Natural killer cell (primary cell): ENCODE measurements at regions not wholly inside any gene's neighbourhood (a gene's known extent, or its start where the extent isn't known, plus 50 kb on each side); places are given as distances from the start of the nearest gene placed in this dataset.

Source experiments
- ATAC-seq, 3 donors: fragments of 150-1000 bp in 2 of 3; fragments of 200-7000 bp in 1 of 3; cut with Tn5 transposase; 1 replicate in 1 of 3; 2 replicates in 2 of 3; pipeline ENCODE4 v1.10.0; 2021; ENCODE audit warnings: mild to moderate bottlenecking in 2 of 3, moderate library complexity in 2 of 3
- DNase-seq, 2 donors: peaks; one replicate each; pipeline versions ENCODE4 v3.0.0 to v3.0.0-alpha.2; 2013 to 2021; ENCODE audit warnings: mixed read lengths in 1 of 2
- H3K27ac ChIP-seq: one replicate; pipeline ENCODE4 v1.5.1; 2013; ENCODE audit warnings: mild to moderate bottlenecking, low read length
- H3K27me3 ChIP-seq: one replicate; pipeline ENCODE4 v1.6.1; 2013; ENCODE audit warnings: low read length; ENCODE audit not compliant: control insufficient read depth, insufficient read depth
- H3K36me3 ChIP-seq: one replicate; pipeline ENCODE4 v1.6.1; 2013; ENCODE audit warnings: low read length; ENCODE audit not compliant: control insufficient read depth, insufficient read depth
- H3K4me1 ChIP-seq: one replicate; pipeline ENCODE4 v1.6.1; 2013; ENCODE audit warnings: low read length; ENCODE audit not compliant: control insufficient read depth, insufficient read depth
- H3K4me3 ChIP-seq: one replicate; pipeline ENCODE4 v1.5.1; 2013; ENCODE audit warnings: low read length
- H3K9me3 ChIP-seq: one replicate; pipeline ENCODE4 v1.6.1; 2013; ENCODE audit warnings: low read length; ENCODE audit not compliant: control insufficient read depth, insufficient read depth
- H3K27ac Mint-ChIP-seq, 2 donors: one replicate each; pipeline ENCODE4 v1.8.0; 2022; ENCODE audit warnings: mild to moderate bottlenecking in 2 of 2, mixed read lengths in 2 of 2, moderate library complexity in 1 of 2
- H3K27me3 Mint-ChIP-seq, 2 donors: one replicate each; pipeline ENCODE4 v1.8.0; 2022; ENCODE audit warnings: low read depth in 2 of 2, mixed read lengths in 2 of 2
- H3K36me3 Mint-ChIP-seq: one replicate; pipeline ENCODE4 v1.8.0; 2022; ENCODE audit warnings: mixed read lengths
- H3K4me1 Mint-ChIP-seq, 2 donors: one replicate each; pipeline ENCODE4 v1.8.0; 2022; ENCODE audit warnings: mixed read lengths in 2 of 2
- H3K4me3 Mint-ChIP-seq: one replicate; pipeline ENCODE4 v1.8.0; 2022; ENCODE audit warnings: mild to moderate bottlenecking, moderate library complexity, mixed read lengths
- H3K9me3 Mint-ChIP-seq, 2 donors: one replicate each; pipeline ENCODE4 v1.8.0; 2022; ENCODE audit warnings: mixed read lengths in 2 of 2
- CTCF ChIP-seq: fragments of 200-600 bp; IDR thresholded peaks from one replicate; pipeline ENCODE4 v1.8.0; 2022; ENCODE audit warnings: antibody characterized with exemption
- WGBS: methylation state at CpG from one replicate; pipeline ENCODE4 v1.1.7; 2013; ENCODE audit warnings: missing lambda C conversion rate; ENCODE audit not compliant: insufficient coverage; 5-methylcytosine and 5-hydroxymethylcytosine counted together
- intact Hi-C: fragments of 100-400 bp; cut with micrococcal nuclease; formaldehyde crosslinking; loops from one replicate; pipeline ENCODE4 v1.14.2; 2022

- Histone ChIP-seq H3K27me3 (no peaks in the 10 kb centered on the region), H3K36me3 (no peaks in the 10 kb centered on the region), H3K4me3 (no peak overlapping the region), H3K9me3 (no peaks in the 10 kb centered on the region), H3K27ac (no peak overlapping the region), H3K4me1 (no peaks in the 10 kb centered on the region)
- ATAC-seq: no peak
- Mint-ChIP-seq H3K4me3 (no peak overlapping the region), H3K36me3 (no peaks in the 10 kb centered on the region), H3K27ac (no peak overlapping the region), H3K9me3 (no peaks in the 10 kb centered on the region), H3K27me3 (peaks cover 16 to 28% of the 10 kb centered on the region in 2 donors), H3K4me1 (no peaks in the 10 kb centered on the region)
- no peak for TF ChIP-seq CTCF
- DNase-seq: no peak
- intact Hi-C loops: no loop called here
- WGBS: 82% methylated on average over 7 of the region's 7 CpGs
These were observed 74.9 kb upstream of the AGAP1 start for GRCh38 chr2:235418918-235419317.

DNA sequence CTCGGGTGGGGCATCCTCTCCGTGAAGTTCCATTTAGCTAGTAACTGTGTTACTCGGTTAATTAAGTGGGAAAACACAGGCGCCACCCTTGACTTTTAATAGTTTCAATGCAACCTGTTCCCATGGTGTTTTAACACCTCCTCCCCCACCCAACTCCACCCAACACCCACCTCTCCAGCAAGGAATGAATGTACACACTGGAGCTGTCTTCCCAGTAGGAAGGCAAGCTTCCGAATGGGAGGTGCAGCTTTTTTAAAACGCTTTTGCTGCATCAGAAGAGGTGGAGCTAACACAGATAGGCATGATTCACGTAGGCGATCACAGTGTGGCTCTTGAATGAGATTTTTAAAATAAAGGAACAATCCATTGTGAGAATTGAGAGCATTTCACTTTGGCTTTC is 73.8 kb upstream of the AGAP1 start:
- no peak overlapping the region for H3K4me3 Mint-ChIP-seq

GRCh38 chr2:235421618-235422017 is 72.2 kb upstream of the AGAP1 start:
- H3K4me1 Mint-ChIP-seq: no peaks in the 10 kb centered on the region
- no peak overlapping the region for H3K4me3 Mint-ChIP-seq
- H3K27ac ChIP-seq: no peak overlapping the region
- H3K4me1 ChIP-seq: no peaks in the 10 kb centered on the region
- H3K27me3 Mint-ChIP-seq: peaks cover 14 to 15% of the 10 kb centered on the region in 2 donors
- H3K27ac Mint-ChIP-seq: no peak overlapping the region
- WGBS: 79% methylated on average over 2 of the region's 2 CpGs
- H3K36me3 Mint-ChIP-seq: no peaks in the 10 kb centered on the region
- no peak for ATAC-seq
- no peak for TF ChIP-seq CTCF
- H3K36me3 ChIP-seq: no peaks in the 10 kb centered on the region
- H3K9me3 ChIP-seq: no peaks in the 10 kb centered on the region
- no peak overlapping the region for H3K4me3 ChIP-seq
- intact Hi-C loops: no loop called here
- no peak for DNase-seq
- no peaks in the 10 kb centered on the region for H3K27me3 ChIP-seq
- H3K9me3 Mint-ChIP-seq: no peaks in the 10 kb centered on the region

More for the DNA sequence above, 73.8 kb upstream of the AGAP1 start:
- ATAC-seq (no peak), DNase-seq (no peak)
- no peaks in the 10 kb centered on the region for H3K36me3 ChIP-seq
- intact Hi-C loops: no loop called here
- H3K9me3 ChIP-seq: no peaks in the 10 kb centered on the region
- Mint-ChIP-seq H3K27ac (no peak overlapping the region), H3K4me1 (no peaks in the 10 kb centered on the region), H3K27me3 (peaks cover 17 to 28% of the 10 kb centered on the region in 2 donors), H3K36me3 (no peaks in the 10 kb centered on the region), H3K9me3 (no peaks in the 10 kb centered on the region)
- H3K27ac ChIP-seq: no peak overlapping the region
- WGBS: 81% methylated on average over 8 of the region's 8 CpGs
- no peaks in the 10 kb centered on the region for H3K4me1 ChIP-seq
- no peak overlapping the region for H3K4me3 ChIP-seq
- H3K27me3 ChIP-seq: no peaks in the 10 kb centered on the region
- TF ChIP-seq CTCF: no peak

DNA sequence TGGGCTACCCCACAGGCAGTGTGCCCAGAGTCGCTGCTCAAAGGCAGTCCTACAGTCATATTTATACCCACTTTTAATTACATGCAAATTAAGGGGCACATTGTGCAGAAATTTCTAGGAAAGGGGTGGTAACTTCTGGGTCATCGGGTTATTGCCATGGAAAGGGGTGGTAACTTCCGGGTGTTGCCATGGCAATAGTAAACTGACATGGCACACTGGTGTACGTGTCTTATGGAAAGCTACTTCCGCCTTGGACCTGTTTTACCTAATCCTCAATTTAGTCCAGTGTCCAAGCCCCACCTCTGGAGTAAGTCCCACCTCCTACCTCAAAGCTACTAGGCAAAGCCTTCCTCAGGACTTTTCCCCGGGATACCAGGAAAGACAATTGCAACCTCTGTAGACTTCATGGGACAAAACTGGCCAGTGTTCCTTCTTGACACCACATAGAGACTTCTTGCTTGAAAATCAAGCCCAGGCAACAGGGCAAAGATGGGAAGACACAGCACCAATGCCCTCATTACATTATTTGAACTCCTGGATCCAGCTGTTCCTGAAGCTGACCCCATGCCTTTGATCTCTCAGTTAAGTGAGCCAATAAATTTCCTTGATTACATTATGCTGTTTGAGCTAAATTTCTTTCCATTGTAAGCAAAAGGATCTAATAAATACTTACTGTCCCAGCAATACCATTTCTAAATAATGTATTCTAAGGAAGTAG is 63.3 kb upstream of the AGAP1 start:
- WGBS: 92% methylated on average over 6 of the region's 6 CpGs
- H3K36me3 Mint-ChIP-seq: no peaks in the 10 kb centered on the region
- H3K27ac ChIP-seq: no peak overlapping the region
- H3K4me3 Mint-ChIP-seq: no peak overlapping the region
- H3K9me3 Mint-ChIP-seq: no peaks in the 10 kb centered on the region
- H3K4me1 ChIP-seq: no peaks in the 10 kb centered on the region
- no peaks in the 10 kb centered on the region for H3K4me1 Mint-ChIP-seq
- intact Hi-C loops: no loop called here
- no peaks in the 10 kb centered on the region for H3K36me3 ChIP-seq
- no peak for TF ChIP-seq CTCF
- H3K4me3 ChIP-seq: no peak overlapping the region
- H3K27ac Mint-ChIP-seq: no peak overlapping the region
- no peak for ATAC-seq
- no peak for DNase-seq
- no peaks in the 10 kb centered on the region for H3K27me3 ChIP-seq
- H3K27me3 Mint-ChIP-seq: peaks cover 12 to 23% of the 10 kb centered on the region in 2 donors
- no peaks in the 10 kb centered on the region for H3K9me3 ChIP-seq
